HEK293T (cell line): ENCODE measurements at regions not wholly inside any gene's neighbourhood (a gene's known extent, or its start where the extent isn't known, plus 50 kb on each side); places are given as distances from the start of the nearest gene placed in this dataset.

ENCODE experiments used
- CTCF ChIA-PET: fragments of 350-600 bp; formaldehyde crosslinking; extraction: SDS; loops from one replicate; lab custom pipeline; 2021; ENCODE audit warnings: antibody characterized with exemption, inconsistent platforms; lab: Yijun Ruan, JAX
- POLR2A ChIA-PET: fragments of 350-600 bp; formaldehyde crosslinking; extraction: SDS; loops from one replicate; lab custom pipeline; 2020; ENCODE audit warnings: antibody characterized with exemption, inconsistent platforms; lab: Yijun Ruan, JAX
- DNase-seq: peaks from one replicate; pipeline ENCODE4 v3.0.0; 2012; ENCODE audit warnings: mixed read lengths; ENCODE audit errors: extremely low spot score
- ARNT ChIP-seq: fragments of 450-650 bp; IDR thresholded peaks from 2 replicates; pipeline ENCODE4 v1.6.1; 2017; ENCODE audit warnings: mild to moderate bottlenecking
- BHLHE40 ChIP-seq: fragments of 450-650 bp; IDR thresholded peaks from 2 replicates; pipeline ENCODE4 v1.6.1; 2016; ENCODE audit warnings: mild to moderate bottlenecking, moderate library complexity, borderline replicate concordance
- CTBP1 ChIP-seq: fragments of 450-650 bp; IDR thresholded peaks from 2 replicates; pipeline ENCODE4 v1.6.1; 2016; ENCODE audit warnings: borderline replicate concordance
- ELF4 ChIP-seq: fragments of 450-650 bp; IDR thresholded peaks from 2 replicates; pipeline ENCODE4 v1.6.1; 2017; ENCODE audit warnings: antibody characterized with exemption
- FOXA1 ChIP-seq: fragments of 450-650 bp; IDR thresholded peaks from 2 replicates; pipeline ENCODE4 v1.6.1; 2016; ENCODE audit warnings: mild to moderate bottlenecking
- FOXK2 ChIP-seq: fragments of 450-650 bp; IDR thresholded peaks from 2 replicates; pipeline ENCODE4 v1.6.1; 2016; ENCODE audit warnings: mild to moderate bottlenecking
- FOXM1 ChIP-seq: fragments of 450-650 bp; IDR thresholded peaks from 2 replicates; pipeline ENCODE4 v1.6.1; 2017; ENCODE audit warnings: mild to moderate bottlenecking, borderline replicate concordance
- HDGF ChIP-seq: fragments of 450-650 bp; IDR thresholded peaks from 2 replicates; pipeline ENCODE4 v1.6.1; 2017; ENCODE audit warnings: antibody characterized with exemption, borderline replicate concordance
- L3MBTL2 ChIP-seq: fragments of 450-650 bp; conservative IDR thresholded peaks from 2 replicates; pipeline ENCODE4 v1.6.1; 2016; ENCODE audit warnings: mild to moderate bottlenecking
- LEF1 ChIP-seq: fragments of 450-650 bp; IDR thresholded peaks from 2 replicates; pipeline ENCODE4 v1.6.1; 2017; ENCODE audit warnings: mild to moderate bottlenecking, borderline replicate concordance
- NFRKB ChIP-seq: fragments of 450-650 bp; IDR thresholded peaks from 2 replicates; pipeline ENCODE4 v1.6.1; 2016; ENCODE audit warnings: mild to moderate bottlenecking, moderate library complexity
- SP1 ChIP-seq: fragments of 450-650 bp; IDR thresholded peaks from 2 replicates; pipeline ENCODE4 v1.6.1; 2017
- SUZ12 ChIP-seq: fragments of 450-650 bp; IDR thresholded peaks from 2 replicates; pipeline ENCODE4 v1.6.1; 2016; ENCODE audit warnings: mild to moderate bottlenecking
- TARDBP ChIP-seq: fragments of 450-650 bp; IDR thresholded peaks from 2 replicates; pipeline ENCODE4 v1.6.1; 2016
- ZNF384 ChIP-seq: fragments of 450-650 bp; IDR thresholded peaks from 2 replicates; pipeline ENCODE4 v1.6.1; 2016
- TF ChIP-seq, protein P1 (sequence below): fragments of 450-650 bp; IDR thresholded peaks from 2 replicates; pipeline ENCODE4 v1.6.1; 2016

DNA sequence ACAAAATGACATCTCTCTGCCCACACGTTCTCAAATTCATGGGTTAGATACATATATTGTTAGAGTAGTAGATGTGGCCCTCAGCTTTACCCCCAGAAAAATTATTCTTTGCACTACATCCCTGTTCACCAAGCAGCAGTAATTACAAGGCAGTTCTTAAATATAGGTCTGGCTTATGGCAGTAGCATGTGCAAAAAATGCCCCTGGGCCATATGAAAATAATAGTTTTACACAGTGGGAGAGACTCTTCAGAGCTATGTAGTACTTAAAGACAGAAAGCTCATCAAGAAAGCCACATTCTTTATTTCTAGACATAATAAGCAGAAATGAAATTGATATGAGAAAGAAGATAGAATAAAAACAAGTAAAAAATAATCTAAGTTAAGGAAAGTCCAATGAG is 196.3 kb upstream of the FOXP2 start:
- CTCF ChIA-PET: no interaction called here
- DNase-seq: no peak
- POLR2A ChIA-PET: no interaction called here
- TF ChIP-seq LEF1 (no peak), FOXM1 (no peak), CTBP1 (no peak), L3MBTL2 (no peak), SP1 (no peak), ZNF384 (no peak), NFRKB (no peak), TARDBP (no peak), ELF4 (no peak), HDGF (no peak), SUZ12 (no peak), FOXK2 (no peak), ARNT (no peak), FOXA1 (no peak), BHLHE40 (no peak)
- TF ChIP-seq, protein P1, sequence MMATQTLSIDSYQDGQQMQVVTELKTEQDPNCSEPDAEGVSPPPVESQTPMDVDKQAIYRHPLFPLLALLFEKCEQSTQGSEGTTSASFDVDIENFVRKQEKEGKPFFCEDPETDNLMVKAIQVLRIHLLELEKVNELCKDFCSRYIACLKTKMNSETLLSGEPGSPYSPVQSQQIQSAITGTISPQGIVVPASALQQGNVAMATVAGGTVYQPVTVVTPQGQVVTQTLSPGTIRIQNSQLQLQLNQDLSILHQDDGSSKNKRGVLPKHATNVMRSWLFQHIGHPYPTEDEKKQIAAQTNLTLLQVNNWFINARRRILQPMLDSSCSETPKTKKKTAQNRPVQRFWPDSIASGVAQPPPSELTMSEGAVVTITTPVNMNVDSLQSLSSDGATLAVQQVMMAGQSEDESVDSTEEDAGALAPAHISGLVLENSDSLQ: no peak

DNA sequence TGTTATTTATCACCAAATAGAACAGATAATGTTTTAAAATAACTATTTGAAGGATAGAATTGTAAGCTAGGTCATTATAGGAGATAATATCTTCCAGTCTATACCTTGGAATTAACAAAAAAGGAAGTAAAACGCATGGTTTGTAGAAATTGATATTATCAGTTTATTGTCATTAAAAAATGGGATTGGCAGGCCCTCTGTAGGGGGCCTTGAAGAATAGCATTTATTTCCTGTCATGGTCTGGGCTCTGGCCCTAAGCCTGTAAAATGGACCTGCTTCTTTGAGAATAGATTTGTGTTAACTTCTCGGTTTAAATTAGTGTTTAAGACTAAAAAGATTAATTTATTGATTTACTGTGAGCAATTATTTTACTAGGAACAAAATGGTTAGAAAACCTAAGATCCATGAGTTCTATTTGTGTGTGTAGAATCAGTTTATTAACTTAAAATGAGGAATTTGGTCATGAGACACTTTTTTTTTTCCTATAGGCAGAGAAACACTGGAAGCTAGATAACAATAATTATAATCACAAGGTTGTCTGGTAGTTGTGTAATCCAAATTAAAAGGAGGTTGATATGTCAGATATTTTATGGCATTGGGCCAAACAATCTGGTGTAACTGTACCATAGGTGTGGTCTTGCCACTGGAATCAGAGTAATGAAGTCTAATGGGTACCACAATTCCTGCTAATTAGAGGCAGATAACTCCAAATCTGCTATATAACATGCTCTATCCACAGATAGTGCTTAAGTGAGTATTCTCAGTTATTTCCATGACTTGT is 197.4 kb upstream of the FOXP2 start:
- CTCF ChIA-PET: no interaction called here
- DNase-seq: no peak
- TF ChIP-seq SUZ12: no peak
- no peak for TF ChIP-seq FOXA1
- no peak for TF ChIP-seq NFRKB
- no peak for TF ChIP-seq ARNT
- TF ChIP-seq HDGF: no peak
- TF ChIP-seq SP1: no peak
- no peak for TF ChIP-seq ELF4
- TF ChIP-seq, protein P1: peak; percentile 63
- no peak for TF ChIP-seq TARDBP
- POLR2A ChIA-PET: no interaction called here

DNA sequence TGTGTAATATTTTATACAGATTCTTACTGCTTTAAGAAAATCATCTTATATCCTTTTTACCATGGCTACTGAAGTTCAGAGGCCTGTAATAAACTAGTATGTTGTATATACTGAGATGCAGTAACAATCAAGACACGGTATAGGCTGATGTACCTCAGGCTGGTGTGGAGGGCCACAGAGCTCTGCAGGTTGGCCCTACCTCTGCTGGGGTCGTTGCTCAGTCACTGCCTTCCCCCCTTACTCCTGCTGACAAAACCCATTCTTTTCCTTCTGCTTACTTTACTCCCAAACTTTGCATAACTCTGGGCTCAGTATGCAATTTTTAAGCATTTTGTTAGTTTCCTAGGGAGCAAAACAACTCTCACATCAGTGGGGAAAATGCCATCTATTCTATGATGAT is 200.1 kb upstream of the FOXP2 start:
- TF ChIP-seq ZNF384: no peak
- TF ChIP-seq BHLHE40: no peak
- no peak for TF ChIP-seq FOXM1
- TF ChIP-seq LEF1: no peak
- TF ChIP-seq NFRKB: no peak
- no peak for DNase-seq
- CTCF ChIA-PET: no interaction called here
- POLR2A ChIA-PET: no interaction called here

DNA sequence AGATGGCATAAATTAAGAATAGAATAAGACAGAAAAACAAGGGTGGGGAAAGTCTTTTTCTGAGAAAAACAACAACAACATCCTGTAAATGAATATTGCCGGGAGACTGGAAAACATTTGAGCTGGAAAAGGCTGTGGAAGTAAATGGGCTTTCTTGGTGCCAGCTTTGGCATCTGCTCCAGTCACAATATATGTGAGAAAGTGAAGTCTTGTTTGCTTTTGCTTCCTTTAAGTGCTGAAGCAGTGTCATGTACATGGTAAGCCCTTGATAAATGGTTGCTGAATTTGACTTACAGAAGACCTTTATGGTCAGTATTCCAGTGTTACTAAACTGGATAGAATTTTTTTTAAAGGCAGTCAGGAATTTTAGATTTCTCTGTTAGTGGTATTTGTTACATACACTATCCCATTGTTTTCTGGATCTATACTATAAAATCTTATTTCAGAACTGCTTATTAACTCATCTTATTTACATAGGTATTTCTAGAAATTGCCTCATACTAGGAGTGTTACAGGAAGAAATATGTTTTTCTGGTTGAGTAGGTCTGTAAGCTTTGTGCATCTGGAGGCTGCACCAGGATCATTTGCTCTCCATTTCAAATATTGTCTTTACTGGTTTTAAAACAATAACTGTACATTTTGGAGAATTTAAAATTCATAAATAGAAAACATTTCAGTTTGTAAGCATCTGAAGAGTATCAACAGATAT is 201.7 kb upstream of the FOXP2 start:
- no peak for DNase-seq
- CTCF ChIA-PET: no interaction called here
- TF ChIP-seq LEF1: no peak
- TF ChIP-seq CTBP1: no peak
- TF ChIP-seq ZNF384: no peak
- TF ChIP-seq FOXK2: no peak
- no peak for TF ChIP-seq ELF4
- TF ChIP-seq ARNT: no peak
- no peak for TF ChIP-seq FOXM1
- no peak for TF ChIP-seq SP1
- no peak for TF ChIP-seq SUZ12
- TF ChIP-seq TARDBP: no peak
- no peak for TF ChIP-seq FOXA1
- TF ChIP-seq, protein P1: no peak
- no peak for TF ChIP-seq L3MBTL2
- TF ChIP-seq BHLHE40: no peak
- no peak for TF ChIP-seq NFRKB
- no peak for TF ChIP-seq HDGF
- POLR2A ChIA-PET: no interaction called here

DNA sequence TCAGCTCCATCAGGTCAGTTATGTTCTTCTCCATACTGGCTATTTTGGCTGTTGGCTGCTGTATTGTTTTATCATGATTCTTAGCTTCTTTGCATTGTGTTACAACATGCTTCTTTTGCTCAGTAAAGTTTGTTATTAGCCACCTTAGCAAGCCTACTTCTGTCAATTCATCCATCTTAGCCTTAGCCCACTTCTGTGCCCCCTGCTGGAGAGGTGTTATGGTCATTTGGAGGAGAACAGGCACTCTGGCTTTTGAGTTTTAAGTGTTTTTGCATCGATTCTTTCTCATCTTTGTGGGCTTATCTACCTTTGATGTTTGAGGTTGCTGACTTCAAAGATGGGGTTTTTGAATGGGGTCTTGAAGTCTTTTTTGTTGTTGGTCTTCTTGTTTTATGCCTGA is 204.6 kb upstream of the FOXP2 start:
- CTCF ChIA-PET: no interaction called here

DNA sequence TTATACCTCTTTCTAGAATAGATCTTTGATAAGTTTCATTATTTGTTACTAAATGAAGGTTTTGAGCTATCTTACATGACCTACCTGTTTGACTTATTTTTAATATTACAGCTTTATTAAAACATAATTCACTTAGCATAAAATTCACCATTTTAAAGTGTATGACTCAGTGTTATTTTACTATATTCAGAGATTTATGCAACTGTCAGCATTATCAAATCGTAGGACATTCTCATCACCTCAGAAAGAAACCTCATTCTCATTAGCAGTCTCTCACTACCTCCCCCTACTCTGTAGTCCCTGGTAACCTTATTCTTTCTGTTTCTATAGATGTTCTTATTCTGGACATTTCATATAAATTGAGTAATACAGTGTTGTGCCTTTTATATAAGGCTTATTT is 207.9 kb upstream of the FOXP2 start:
- ChIA-PET POLR2A (no interaction called here), CTCF (no interaction called here)
- TF ChIP-seq TARDBP (no peak), NFRKB (no peak), BHLHE40 (no peak), ELF4 (no peak), HDGF (no peak), ARNT (no peak), LEF1 (no peak), FOXM1 (no peak), SP1 (no peak), CTBP1 (no peak), L3MBTL2 (no peak)
- TF ChIP-seq, protein P1: no peak
- no peak for DNase-seq

More for the DNA sequence above, 204.6 kb upstream of the FOXP2 start:
- no peak for DNase-seq
- POLR2A ChIA-PET: no interaction called here
- TF ChIP-seq L3MBTL2 (no peak), ELF4 (no peak)
